Motor neuron (in vitro differentiated cells): ENCODE measurements at regions not wholly inside any gene's neighbourhood (a gene's known extent, or its start where the extent isn't known, plus 50 kb on each side); places are given as distances from the start of the nearest gene placed in this dataset.
"Not testable (repeated sequence)": the region's sequence is repeated elsewhere in the genome, so short reads cannot be mapped to it uniquely, and the experiment has no call there.

Experiments used
- ATAC-seq, 8 experiments: fragments of 200-7000 bp; cut with Tn5 transposase; replicated peaks in 6 of 8; 2 replicates each; pipeline ENCODE4 v1.8.0; 2021; ENCODE audit warnings: mild to moderate bottlenecking in 8 of 8, moderate library complexity in 8 of 8
- H3K27ac ChIP-seq, 2 donors: fragments of 250-450 bp; sonication (Bioruptor Pico); 2 replicates each; pipeline ENCODE4 v1.9.0; 2021; ENCODE audit warnings: antibody characterized with exemption in 2 of 2, mild to moderate bottlenecking in 2 of 2, moderate library complexity in 1 of 2
- H3K4me1 ChIP-seq, 2 donors: fragments of 250-450 bp; sonication (Bioruptor Pico); replicated peaks in 1 of 2; 2 replicates each; pipeline ENCODE4 v1.6.1; 2021; ENCODE audit warnings: antibody characterized with exemption in 2 of 2, mild to moderate bottlenecking in 2 of 2, moderate library complexity in 1 of 2
- H3K4me3 ChIP-seq, 5 donors: fragments of 250-450 bp; sonication (Bioruptor Pico); 2 replicates each; pipeline ENCODE4 v1.9.0; 2021; ENCODE audit warnings: antibody characterized with exemption in 5 of 5, mild to moderate bottlenecking in 5 of 5, moderate library complexity in 4 of 5
- WGBS, 10 experiments: fragments of 450-650 bp; shearing (Covaris generic); methylation state at CpG; one replicate each; pipeline ENCODE4 v1.0.0; 2022; 5-methylcytosine and 5-hydroxymethylcytosine counted together
- in situ Hi-C, 9 experiments: fragments of 400-800 bp; cut with MboI; loops; one replicate each; pipeline ENCODE4 v1.15.0; 2021; ENCODE audit warnings: low sequenced_read_pairs in 9 of 9, low pct_unique_long_range_greater_than_20kb in 2 of 9; ENCODE audit not compliant: unreplicated experiment in 9 of 9

GRCh38 chr11:134728186-134728585 is 316.1 kb upstream of the B3GAT1 start:
- H3K4me3 ChIP-seq = no peak overlapping the region
- ATAC-seq = no peak
- 38 to 100% (median 76%) methylated on average over 2 of the region's 9 CpGs; no CpG with 5 or more reads in 6 of the 10 experiments for WGBS, 10 experiments
- H3K4me1 ChIP-seq = peaks cover 23 to 29% of the 10 kb centered on the region in 2 donors
- in situ Hi-C loops = no loop called here
- no peak overlapping the region for H3K27ac ChIP-seq

DNA sequence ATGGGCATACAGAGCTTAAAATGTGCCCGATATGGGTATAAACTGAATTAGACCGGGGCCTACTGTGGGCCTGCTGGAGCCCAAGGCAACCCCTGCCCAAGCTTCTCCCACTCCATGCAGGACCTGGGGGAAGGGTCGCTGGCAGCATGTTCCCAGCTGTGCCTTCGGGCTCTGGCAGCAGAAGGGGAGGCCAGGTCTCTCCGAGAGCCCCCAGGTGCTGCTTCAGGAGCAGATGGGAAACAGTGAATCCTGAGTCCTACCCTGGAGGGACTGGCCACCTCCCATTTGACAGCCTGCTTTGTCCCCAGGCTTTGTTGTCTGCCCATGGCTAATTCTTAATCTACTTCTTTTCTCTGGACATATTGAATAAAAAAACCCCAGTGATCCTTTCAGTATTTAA is 315.6 kb upstream of the B3GAT1 start:
- ATAC-seq = no peak
- no peak overlapping the region for H3K27ac ChIP-seq
- WGBS, 10 experiments = 0 to 86% (median 75%) methylated on average over 1 to 2 of the region's 5 CpGs; no CpG with 5 or more reads in 6 of the 10 experiments
- in situ Hi-C loops = no loop called here
- no peak overlapping the region for H3K4me3 ChIP-seq
- H3K4me1 ChIP-seq = peaks cover 23 to 29% of the 10 kb centered on the region in 2 donors

DNA sequence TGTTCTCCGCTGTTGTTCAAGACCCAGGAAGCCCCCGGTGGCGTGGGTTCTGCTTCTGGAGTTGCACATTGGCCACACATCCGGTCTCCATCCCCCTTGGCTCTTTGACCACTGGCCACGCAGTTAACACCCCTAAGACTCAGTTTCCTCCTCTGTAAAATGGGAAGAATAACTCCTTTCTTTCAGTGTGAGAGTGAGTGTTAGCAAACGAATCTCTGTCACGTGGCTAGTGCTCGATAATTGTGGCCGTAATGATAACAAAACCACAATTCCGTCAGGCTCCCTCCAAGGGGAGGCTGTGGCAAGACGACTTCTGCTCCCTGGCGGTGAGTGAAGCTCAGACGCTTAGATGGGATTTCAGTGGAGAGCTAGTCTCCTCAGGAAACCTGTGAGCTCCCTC is 315.2 kb upstream of the B3GAT1 start:
- WGBS, 10 experiments = 13 to 97% (median 81%) methylated on average over 2 to 11 of the region's 13 CpGs; no CpG with 5 or more reads in 3 of the 10 experiments
- Histone ChIP-seq H3K4me3 (no peak overlapping the region), H3K27ac (no peak overlapping the region), H3K4me1 (peaks cover 23 to 29% of the 10 kb centered on the region in 2 donors)
- ATAC-seq = peak in 1 of 8 experiments; percentile 72
- in situ Hi-C loops = no loop called here

DNA sequence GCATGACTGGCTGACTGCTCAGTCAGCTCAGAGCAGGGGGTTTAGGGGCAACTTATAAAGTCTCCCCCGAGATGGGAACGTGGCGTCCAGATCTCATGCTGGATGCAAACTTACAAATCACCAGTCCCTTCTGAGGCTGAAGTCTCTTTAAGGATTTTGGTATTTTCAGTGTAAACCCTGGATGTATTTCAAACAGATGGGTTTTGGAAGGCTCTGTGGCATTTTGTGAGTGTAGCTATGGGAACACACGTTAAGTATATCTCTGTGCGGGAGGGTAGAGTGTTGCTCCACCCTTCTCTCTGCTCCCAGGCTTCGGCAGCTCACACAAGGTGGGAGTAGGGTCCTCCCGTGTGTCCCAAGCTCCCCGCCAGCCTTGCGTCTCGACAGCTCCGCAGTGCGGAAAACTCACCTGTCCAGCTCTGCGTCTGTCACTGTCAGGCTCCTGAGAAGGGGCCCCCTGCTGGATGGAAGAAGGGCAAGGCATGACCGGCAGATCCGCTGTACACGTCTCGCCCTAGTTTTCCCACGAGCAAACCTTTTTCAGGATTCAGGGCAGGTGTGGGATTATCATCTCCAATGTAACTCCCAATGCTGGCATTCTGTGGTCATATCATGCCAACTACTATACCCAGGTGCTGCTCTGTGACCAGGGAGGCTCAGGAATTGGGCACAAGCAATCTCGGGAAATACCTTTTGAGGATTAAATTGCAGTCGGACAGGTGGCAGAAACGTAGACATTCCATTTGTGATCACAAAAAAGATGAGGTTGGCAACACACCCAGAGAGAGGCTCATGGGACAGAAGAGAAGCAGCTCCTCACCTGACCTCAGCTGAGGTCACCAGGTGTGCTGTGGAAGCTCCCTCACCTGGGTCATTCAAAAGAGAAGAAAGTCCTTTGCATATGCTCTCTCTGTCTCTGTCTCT is 313.9 kb upstream of the B3GAT1 start:
- peak in 2 of 8 experiments; percentile 30 to 54 for ATAC-seq
- Histone ChIP-seq H3K4me1 (peaks cover 12 to 20% of the 10 kb centered on the region in 2 donors), H3K4me3 (no peak overlapping the region), H3K27ac (no peak overlapping the region)
- WGBS, 10 experiments = 5 to 100% (median 81%) methylated on average over 1 to 11 of the region's 21 CpGs
- in situ Hi-C loops = no loop called here

DNA sequence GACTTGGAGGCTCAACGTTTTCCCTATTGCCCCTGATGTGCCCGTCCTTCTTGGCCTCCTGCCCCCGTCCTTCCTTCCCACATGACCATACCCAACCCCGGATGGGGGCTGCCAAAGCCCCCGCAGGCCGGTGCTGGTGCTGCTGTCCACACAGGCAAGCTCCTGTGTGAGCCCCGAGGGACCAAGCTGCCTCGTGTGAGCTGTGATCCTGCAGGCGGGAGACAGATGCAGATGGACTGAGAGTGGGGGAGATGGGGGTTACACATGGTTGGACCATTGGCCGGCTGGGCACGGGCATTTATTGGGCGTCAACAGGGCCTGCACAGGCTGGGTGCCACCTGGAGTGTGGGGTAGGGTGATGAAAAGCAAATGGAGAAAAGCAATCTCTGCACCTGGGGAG is 313.2 kb upstream of the B3GAT1 start:
- no peak overlapping the region for H3K4me3 ChIP-seq
- WGBS, 10 experiments = 20 to 78% (median 47%) methylated on average over 1 to 5 of the region's 12 CpGs; no CpG with 5 or more reads in 6 of the 10 experiments
- peak in 3 of 8 experiments; percentile 31 to 32 (median 31) for ATAC-seq
- peaks cover 9 to 20% of the 10 kb centered on the region in 2 donors for H3K4me1 ChIP-seq
- in situ Hi-C loops = no loop called here
- no peak overlapping the region for H3K27ac ChIP-seq

GRCh38 chr11:134724779-134725140 is 312.7 kb upstream of the B3GAT1 start:
- Histone ChIP-seq H3K4me3 (no peak overlapping the region), H3K27ac (no peak overlapping the region), H3K4me1 (peaks cover 9 to 20% of the 10 kb centered on the region in 2 donors)
- 33 to 100% (median 79%) methylated on average over 1 to 9 of the region's 9 CpGs; no CpG with 5 or more reads in 2 of the 10 experiments for WGBS, 10 experiments
- in situ Hi-C loops = no loop called here
- ATAC-seq = no peak

GRCh38 chr11:134724106-134724778 is 312.2 kb upstream of the B3GAT1 start:
- no peak overlapping the region for H3K4me3 ChIP-seq
- peaks cover 9 to 20% of the 10 kb centered on the region in 2 donors for H3K4me1 ChIP-seq
- in situ Hi-C loops = no loop called here
- peak in 1 of 8 experiments; percentile 10 for ATAC-seq
- H3K27ac ChIP-seq = no peak overlapping the region
- 9 to 90% (median 86%) methylated on average over 3 to 11 of the region's 12 CpGs; no CpG with 5 or more reads in 1 of the 10 experiments for WGBS, 10 experiments

- in situ Hi-C loops, H3K4me3 ChIP-seq, H3K27ac ChIP-seq, ATAC-seq: not testable (repeated sequence)
- H3K4me1 ChIP-seq = peaks cover 4 to 17% of the 10 kb centered on the region in 2 donors
- WGBS, 10 experiments = 20 to 100% (median 58%) methylated on average over 1 to 2 of the region's 2 CpGs; no CpG with 5 or more reads in 2 of the 10 experiments
Observed at GRCh38 chr11:134720691-134721070, 308.6 kb upstream of the B3GAT1 start.

DNA sequence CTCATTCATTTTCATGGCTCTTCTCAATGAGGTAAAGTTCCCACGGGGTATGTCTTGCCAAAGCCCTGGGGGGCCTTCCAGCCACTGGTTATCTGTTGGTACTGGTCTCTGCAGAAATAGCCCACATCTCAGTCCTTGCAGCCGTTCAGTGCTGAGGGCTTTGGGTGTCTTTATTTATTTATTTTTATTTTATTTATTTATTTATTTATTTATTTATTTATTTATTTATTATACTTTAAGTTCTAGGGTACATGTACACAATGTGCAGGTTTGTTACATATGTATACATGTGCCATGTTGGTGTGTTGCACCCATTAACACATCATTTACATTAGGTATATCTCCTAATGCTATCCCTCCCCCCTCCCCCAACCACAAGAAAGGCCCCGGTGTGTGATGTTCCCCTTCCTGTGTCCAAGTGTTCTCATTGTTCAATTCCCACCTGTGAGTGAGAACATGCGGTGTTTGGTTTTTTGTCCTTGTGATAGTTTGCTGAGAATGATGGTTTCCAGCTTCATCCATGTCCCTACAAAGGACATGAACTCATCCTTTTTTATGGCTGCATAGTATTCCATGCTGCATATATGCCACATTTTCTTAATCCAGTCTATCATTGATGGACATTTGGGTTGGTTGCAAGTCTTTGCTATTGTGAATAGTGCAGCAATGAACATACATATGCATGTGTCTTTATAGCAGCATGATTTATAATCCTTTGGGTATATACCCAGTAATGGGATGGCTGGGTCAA is 308.1 kb upstream of the B3GAT1 start:
- H3K4me3 ChIP-seq, ATAC-seq, H3K27ac ChIP-seq, in situ Hi-C loops: not testable (repeated sequence)
- 0 to 100% (median 71%) methylated on average over 1 to 2 of the region's 4 CpGs; no CpG with 5 or more reads in 1 of the 10 experiments for WGBS, 10 experiments
- peaks cover 2 to 17% of the 10 kb centered on the region in 2 donors for H3K4me1 ChIP-seq

DNA sequence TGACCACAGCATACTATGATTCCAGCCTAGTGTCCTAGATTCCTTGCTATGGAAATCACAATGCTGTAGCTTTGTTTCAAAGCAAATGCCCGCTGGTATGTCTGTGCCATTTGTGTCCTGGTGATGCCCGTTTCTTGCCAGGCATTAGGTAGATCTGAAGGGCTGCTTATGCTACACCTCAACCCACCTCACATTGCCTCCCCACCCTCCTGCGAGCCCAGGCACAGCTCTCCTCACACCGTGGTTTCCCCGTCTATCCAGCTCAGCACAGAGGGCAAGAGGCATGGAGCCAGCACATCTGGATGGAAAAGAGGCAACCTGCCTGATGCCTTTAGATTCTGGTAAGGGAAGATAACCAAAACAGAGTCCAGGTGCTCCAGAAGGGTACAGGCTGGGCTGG is 307.4 kb upstream of the B3GAT1 start:
- in situ Hi-C loops = no loop called here
- ATAC-seq = no peak
- Histone ChIP-seq H3K4me3 (no peak overlapping the region), H3K4me1 (peaks cover 3 to 17% of the 10 kb centered on the region in 2 donors), H3K27ac (no peak overlapping the region)
- WGBS, 10 experiments = 5 to 93% (median 83%) methylated on average over 2 to 4 of the region's 5 CpGs; no CpG with 5 or more reads in 3 of the 10 experiments

GRCh38 chr11:134716582-134716981 is 304.5 kb upstream of the B3GAT1 start:
- in situ Hi-C loops = no loop called here
- no peak overlapping the region for H3K4me3 ChIP-seq
- WGBS, 10 experiments = 8 to 100% (median 67%) methylated on average over 1 to 4 of the region's 4 CpGs; no CpG with 5 or more reads in 3 of the 10 experiments
- no peak overlapping the region for H3K27ac ChIP-seq
- no peak for ATAC-seq
- peaks cover 27 to 40% of the 10 kb centered on the region in 2 donors for H3K4me1 ChIP-seq

DNA sequence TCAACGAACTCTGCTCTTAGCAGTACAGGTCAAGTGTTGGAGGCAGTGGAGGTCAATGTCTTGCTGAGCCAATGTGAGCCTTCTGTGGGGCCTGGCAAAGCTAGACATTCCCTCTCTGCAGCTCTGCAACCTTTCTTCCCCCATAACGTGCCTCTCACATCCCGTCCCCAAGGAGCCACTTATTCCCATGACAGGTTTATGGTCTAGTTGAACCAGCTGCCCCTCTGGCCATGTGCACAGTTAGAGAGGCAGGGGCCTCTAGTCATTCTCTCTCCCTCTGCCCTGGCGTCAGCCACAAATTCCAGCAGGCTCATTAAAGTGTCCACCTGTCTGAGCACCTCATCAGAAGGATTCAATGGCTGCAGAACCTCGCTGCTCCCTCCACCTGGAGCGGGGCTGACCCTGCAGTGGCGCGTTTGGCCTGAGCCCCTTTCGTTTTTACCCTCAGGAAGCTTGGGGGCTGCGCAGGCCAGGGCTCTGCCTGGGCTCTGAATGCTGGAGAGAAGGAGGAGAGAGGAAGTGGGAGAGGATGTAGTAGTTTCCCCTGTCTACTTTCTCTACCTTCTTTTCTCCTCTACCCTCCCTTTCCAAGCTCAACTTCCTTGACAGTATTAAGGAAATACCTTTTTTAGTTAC is 302.1 kb upstream of the B3GAT1 start:
- peak in 5 of 8 experiments; percentile 96 to 98 (median 98) for ATAC-seq
- Histone ChIP-seq H3K27ac (no peak overlapping the region), H3K4me1 (peaks cover 28 to 48% of the 10 kb centered on the region in 2 donors), H3K4me3 (no peak overlapping the region)
- WGBS, 10 experiments = 0 to 54% (median 28%) methylated on average over 1 to 8 of the region's 10 CpGs; no CpG with 5 or more reads in 3 of the 10 experiments
- in situ Hi-C loops = no loop called here
